ENCODE measurements at regions not wholly inside any gene's neighbourhood (a gene's known extent, or its start where the extent isn't known, plus 50 kb on each side); places are given as distances from the start of the nearest gene placed in this dataset.

GRCh38 chr18:8894823-8895222, 189.5 kb downstream of the MTCL1 start (continued):
- TF ChIP-seq SIN3A (IDR thresholded peaks at IDR 0.05; ENCODE audit: borderline replicate concordance in 2 of 2, control insufficient read depth in 1 of 2, low read depth in 2 of 2, low read length in 2 of 2) = no peak
- TF ChIP-seq CTCF (IDR thresholded peaks at IDR 0.05 in 2 of 3, conservative IDR thresholded peaks at IDR 0.05 in 1 of 3; ENCODE audit: insufficient read depth in 2 of 3, low read depth in 1 of 3, low read length in 3 of 3) = no peak
- TF ChIP-seq HDAC6 (IDR thresholded peaks at IDR 0.05; ENCODE audit: low read depth, low read length) = no peak
- TF ChIP-seq CHD4 (IDR thresholded peaks at IDR 0.05; ENCODE audit: insufficient read depth, insufficient replicate concordance, low read depth, low read length, poor library complexity, severe bottlenecking) = no peak
- TF ChIP-seq CREB1 (IDR thresholded peaks at IDR 0.05) = no peak
- no peak for TF ChIP-seq CREB1 (CRISPR knock-in tag; IDR thresholded peaks at IDR 0.05)
- no peak for TF ChIP-seq EZH2 (IDR thresholded peaks at IDR 0.05; ENCODE audit: borderline replicate concordance, low read depth, low read length)
- no peak for TF ChIP-seq TCF15 (CRISPR knock-in tag; IDR thresholded peaks at IDR 0.05)
- TF ChIP-seq MIER1 (IDR thresholded peaks at IDR 0.05; ENCODE audit: low read depth) = peak; percentile 75; the same call in 1 of the 2 replicates
- TF ChIP-seq BHLHE40 (IDR thresholded peaks at IDR 0.05; ENCODE audit: low read length) = no peak

All from K562 (cell line).